Lower leg skin (tissue), 4 donors: ENCODE measurements at regions not wholly inside any gene's neighbourhood (a gene's known extent, or its start where the extent isn't known, plus 50 kb on each side); places are given as distances from the start of the nearest gene placed in this dataset.

Experiments used
- DNase-seq, 2 donors: peaks; one replicate each; pipeline ENCODE4 v3.0.0-alpha.2; 2019; ENCODE audit warnings: low spot score in 2 of 2
- H3K4me3 ChIP-seq: fragments of 200-600 bp; sonication (generic); 2 replicates; pipeline ENCODE4 v1.5.1; 2017; ENCODE audit warnings: mild to moderate bottlenecking, low read depth; ENCODE audit not compliant: poor library complexity, severe bottlenecking
- CTCF ChIP-seq, 3 donors: fragments of 450-650 bp; IDR thresholded peaks; one replicate each; pipeline ENCODE4 v1.5.1; 2016; ENCODE audit warnings: antibody characterized with exemption in 3 of 3, mild to moderate bottlenecking in 3 of 3, moderate library complexity in 2 of 3
- POLR2A ChIP-seq, 2 donors: fragments of 450-650 bp; IDR thresholded peaks; one replicate each; pipeline ENCODE4 v1.6.1; 2016 to 2017; ENCODE audit warnings: antibody characterized with exemption in 2 of 2, mild to moderate bottlenecking in 1 of 2, moderate library complexity in 1 of 2
- WGBS, 2 donors: methylation state at CpG; one replicate each; pipeline ENCODE4 v1.1.5; 2018; 5-methylcytosine and 5-hydroxymethylcytosine counted together
- intact Hi-C: fragments of 100-400 bp; cut with DNase I; formaldehyde crosslinking; loops from one replicate; pipeline ENCODE4 v1.15.0; 2023; ENCODE audit warnings: low total_unique reads

GRCh38 chr9:113781381-113781780 lies 94.7 kb upstream of the ZNF618 start:
- 90 to 95% methylated on average over 2 of the region's 2 CpGs for WGBS, 2 donors
- intact Hi-C loops = no loop called here
- H3K4me3 ChIP-seq = no peak overlapping the region
- no peak for TF ChIP-seq POLR2A (IDR thresholded peaks at IDR 0.05)
- no peak for TF ChIP-seq CTCF (IDR thresholded peaks at IDR 0.05)
- DNase-seq = peak in 1 of 2 donors; percentile 25

- peak in 1 of 2 donors; percentile 46 for DNase-seq
- no peak for TF ChIP-seq CTCF (IDR thresholded peaks at IDR 0.05)
- H3K4me3 ChIP-seq = no peak overlapping the region
- WGBS, 2 donors = 84 to 86% methylated on average over 7 of the region's 7 CpGs
- intact Hi-C loops = no loop called here
Measured at GRCh38 chr9:113781896-113782295, 94.2 kb upstream of the ZNF618 start.

DNA sequence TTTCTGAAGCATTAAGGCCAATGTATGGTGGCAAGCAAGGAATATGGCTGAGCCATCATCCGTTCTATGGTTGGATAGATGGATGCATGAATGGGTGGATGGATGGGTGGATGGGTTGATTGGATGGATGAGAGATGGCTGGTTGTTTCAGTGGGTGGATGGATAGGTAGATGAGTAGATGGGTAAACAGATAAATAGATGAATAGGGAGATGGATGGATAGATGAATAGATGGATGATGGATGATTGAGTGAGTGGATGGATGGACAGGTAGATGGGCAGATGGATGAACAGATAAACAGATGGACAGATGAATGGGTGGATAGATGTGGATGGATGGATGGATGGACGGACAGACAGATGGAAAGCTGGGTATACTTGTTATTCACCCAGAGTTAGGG lies 92.6 kb upstream of the ZNF618 start:
- 71 to 91% methylated on average over 2 of the region's 2 CpGs for WGBS, 2 donors
- intact Hi-C loops = no loop called here
- TF ChIP-seq CTCF (IDR thresholded peaks at IDR 0.05) (no peak), POLR2A (IDR thresholded peaks at IDR 0.05) (no peak)
- no peak for DNase-seq
- no peak overlapping the region for H3K4me3 ChIP-seq

- DNase-seq = peak in 1 of 2 donors; percentile 74
- intact Hi-C loops = no loop called here
- WGBS, 2 donors = 62 to 63% methylated on average over 6 of the region's 6 CpGs
- TF ChIP-seq POLR2A (IDR thresholded peaks at IDR 0.05) (no peak), CTCF (IDR thresholded peaks at IDR 0.05) (no peak)
- H3K4me3 ChIP-seq = no peak overlapping the region
Measured at GRCh38 chr9:113785334-113785733, 90.8 kb upstream of the ZNF618 start.

DNA sequence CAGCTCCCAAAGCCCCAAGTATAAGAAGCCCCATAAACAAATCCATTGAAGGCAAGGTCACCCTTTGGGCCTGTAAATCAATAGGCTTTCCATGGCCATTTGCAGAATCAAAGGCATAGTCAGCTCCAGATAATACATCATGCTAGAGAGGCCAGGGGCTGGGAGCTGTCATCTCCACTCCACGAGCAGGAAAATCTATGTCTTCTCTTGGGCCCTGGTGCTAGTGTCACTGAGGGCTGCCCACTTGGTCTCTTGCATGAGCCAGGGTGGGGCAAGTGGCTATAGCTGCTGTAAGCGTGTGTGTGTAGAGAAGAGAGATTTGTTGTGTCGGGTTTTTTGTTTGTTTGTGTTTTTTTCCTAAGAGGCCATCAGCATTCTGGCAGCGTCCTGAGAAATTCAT lies 90.0 kb upstream of the ZNF618 start:
- TF ChIP-seq POLR2A (IDR thresholded peaks at IDR 0.05) = no peak
- TF ChIP-seq CTCF (IDR thresholded peaks at IDR 0.05) = no peak
- 77 to 82% methylated on average over 4 of the region's 4 CpGs for WGBS, 2 donors
- peak in 1 of 2 donors; percentile 20 for DNase-seq
- intact Hi-C loops = no loop called here
- H3K4me3 ChIP-seq = no peak overlapping the region

GRCh38 chr9:113787871-113788270 lies 88.2 kb upstream of the ZNF618 start:
- TF ChIP-seq POLR2A (IDR thresholded peaks at IDR 0.05) (no peak), CTCF (IDR thresholded peaks at IDR 0.05) (no peak)
- 80 to 94% methylated on average over 8 of the region's 8 CpGs for WGBS, 2 donors
- DNase-seq = peak in 1 of 2 donors; percentile 53
- intact Hi-C loops = no loop called here
- no peak overlapping the region for H3K4me3 ChIP-seq
